HCEC 1CT (cell line): ENCODE measurements at regions not wholly inside any gene's neighbourhood (a gene's known extent, or its start where the extent isn't known, plus 50 kb on each side); places are given as distances from the start of the nearest gene placed in this dataset.
"Not testable (repeated sequence)": the region's sequence is repeated elsewhere in the genome, so short reads cannot be mapped to it uniquely, and the experiment has no call there.

Experiments
- DNase-seq: peaks from one replicate; pipeline ENCODE4 v3.0.0-alpha.2; 2017

- no peak for DNase-seq
Observed at GRCh38 chr2:65939687-65940086, 495.2 kb upstream of the MEIS1 start.

- no peak for DNase-seq
Observed at GRCh38 chr2:65937379-65938160, 497.4 kb upstream of the MEIS1 start.

- no peak for DNase-seq
Observed at GRCh38 chr2:65934992-65935629, 499.8 kb upstream of the MEIS1 start.

- no peak for DNase-seq
Observed at GRCh38 chr2:65932571-65932970, 500.2 kb upstream of the SPRED2 start.

- no peak for DNase-seq
Observed at GRCh38 chr2:65931056-65931455, 498.7 kb upstream of the SPRED2 start.

- no peak for DNase-seq
Observed at GRCh38 chr2:65930259-65930658, 497.9 kb upstream of the SPRED2 start.

GRCh38 chr2:65929664-65930063 lies 497.3 kb upstream of the SPRED2 start:
- not testable (repeated sequence) for DNase-seq

GRCh38 chr2:65922794-65923193 lies 490.4 kb upstream of the SPRED2 start:
- DNase-seq, result no peak

- no peak for DNase-seq
Observed at GRCh38 chr2:65922030-65922429, 489.6 kb upstream of the SPRED2 start.

GRCh38 chr2:65921116-65921515 lies 488.7 kb upstream of the SPRED2 start:
- DNase-seq, result no peak

GRCh38 chr2:65920659-65921058 lies 488.3 kb upstream of the SPRED2 start:
- no peak for DNase-seq

- DNase-seq, result no peak
Observed at GRCh38 chr2:65919550-65920188, 487.3 kb upstream of the SPRED2 start.

- DNase-seq, result no peak
Observed at GRCh38 chr2:65918760-65919187, 486.4 kb upstream of the SPRED2 start.

- DNase-seq, result no peak
Observed at GRCh38 chr2:65917986-65918385, 485.6 kb upstream of the SPRED2 start.

- DNase-seq, result no peak
Observed at GRCh38 chr2:65916785-65917295, 484.4 kb upstream of the SPRED2 start.

GRCh38 chr2:65916177-65916576 lies 483.8 kb upstream of the SPRED2 start:
- DNase-seq, result no peak

- DNase-seq, result no peak
Observed at GRCh38 chr2:65915273-65915672, 482.9 kb upstream of the SPRED2 start.

- no peak for DNase-seq
Observed at GRCh38 chr2:65914244-65914786, 481.9 kb upstream of the SPRED2 start.

- no peak for DNase-seq
Observed at GRCh38 chr2:65913813-65914212, 481.4 kb upstream of the SPRED2 start.

GRCh38 chr2:65901756-65902155 lies 469.4 kb upstream of the SPRED2 start:
- DNase-seq, result no peak

- no peak for DNase-seq
Observed at GRCh38 chr2:65896446-65896845, 464.0 kb upstream of the SPRED2 start.

- DNase-seq, result not testable (repeated sequence)
Observed at GRCh38 chr2:65890131-65890530, 457.7 kb upstream of the SPRED2 start.

- DNase-seq, result no peak
Observed at GRCh38 chr2:65885266-65885665, 452.9 kb upstream of the SPRED2 start.

GRCh38 chr2:65881592-65881991 lies 449.2 kb upstream of the SPRED2 start:
- DNase-seq, result no peak
